Astrocyte (in vitro differentiated cells and primary cell): ENCODE measurements at regions not wholly inside any gene's neighbourhood (a gene's known extent, or its start where the extent isn't known, plus 50 kb on each side); places are given as distances from the start of the nearest gene placed in this dataset.

ENCODE experiments used
- DNase-seq: peaks from one replicate; pipeline ENCODE4 v3.0.0-alpha.2; 2010; ENCODE audit warnings: low read depth
- FAIRE-seq: peaks from 2 replicates; lab custom pipeline; 2011; peaks lifted over from hg19 to GRCh38; lab: Jason Lieb, UNC
- H2AFZ ChIP-seq: 2 replicates; pipeline ENCODE4 v1.6.0; 2012; ENCODE audit warnings: low read depth, low read length, inconsistent platforms
- H3K27ac ChIP-seq: 2 replicates; pipeline ENCODE4 v1.5.1; 2011; ENCODE audit warnings: low read depth, low read length, inconsistent platforms
- H3K27me3 ChIP-seq: 2 replicates; pipeline ENCODE4 v1.6.0; 2011; ENCODE audit warnings: low read length, inconsistent platforms; ENCODE audit not compliant: insufficient read depth
- H3K36me3 ChIP-seq: 2 replicates; pipeline ENCODE4 v1.5.1; 2011; ENCODE audit warnings: low read length, inconsistent platforms; ENCODE audit not compliant: insufficient read depth
- H3K4me1 ChIP-seq: 2 replicates; pipeline ENCODE4 v1.5.1; 2011; ENCODE audit warnings: low read length, inconsistent platforms; ENCODE audit not compliant: insufficient read depth
- H3K4me2 ChIP-seq: 2 replicates; pipeline ENCODE4 v1.6.0; 2012; ENCODE audit warnings: low read length, inconsistent platforms
- H3K4me3 ChIP-seq: 2 replicates; pipeline ENCODE4 v1.5.1; 2011; ENCODE audit warnings: low read depth, mild to moderate bottlenecking, low read length, inconsistent platforms; ENCODE audit not compliant: insufficient read depth
- H3K79me2 ChIP-seq: 2 replicates; pipeline ENCODE4 v1.6.0; 2012; ENCODE audit warnings: mild to moderate bottlenecking, low read length, inconsistent platforms; ENCODE audit not compliant: insufficient read depth
- H3K9ac ChIP-seq: 2 replicates; pipeline ENCODE4 v1.6.0; 2012; ENCODE audit warnings: mild to moderate bottlenecking, low read length, inconsistent platforms
- H3K9me3 ChIP-seq: 2 replicates; pipeline ENCODE4 v1.5.1; 2012; ENCODE audit warnings: low read depth, mild to moderate bottlenecking, low read length, inconsistent platforms; ENCODE audit not compliant: insufficient read depth
- H4K20me1 ChIP-seq: 2 replicates; pipeline ENCODE4 v1.6.0; 2012; ENCODE audit warnings: low read length, inconsistent platforms; ENCODE audit not compliant: insufficient read depth
- H3K27ac Mint-ChIP-seq: one replicate; pipeline ENCODE4 v1.8.0; 2021; ENCODE audit warnings: mild to moderate bottlenecking, mixed read lengths; ENCODE audit not compliant: unreplicated experiment
- H3K27me3 Mint-ChIP-seq: one replicate; pipeline ENCODE4 v1.8.0; 2021; ENCODE audit warnings: low read depth, mixed read lengths; ENCODE audit not compliant: unreplicated experiment
- H3K36me3 Mint-ChIP-seq: one replicate; pipeline ENCODE4 v1.8.0; 2021; ENCODE audit warnings: low read depth, mixed read lengths; ENCODE audit not compliant: unreplicated experiment
- H3K4me1 Mint-ChIP-seq: one replicate; pipeline ENCODE4 v1.8.0; 2021; ENCODE audit warnings: low read depth, mixed read lengths; ENCODE audit not compliant: unreplicated experiment
- H3K4me3 Mint-ChIP-seq: one replicate; pipeline ENCODE4 v1.8.0; 2021; ENCODE audit warnings: mild to moderate bottlenecking, moderate library complexity, mixed read lengths; ENCODE audit not compliant: unreplicated experiment
- H3K9me3 Mint-ChIP-seq: one replicate; pipeline ENCODE4 v1.8.0; 2021; ENCODE audit warnings: mild to moderate bottlenecking, mixed read lengths; ENCODE audit not compliant: unreplicated experiment
- EZH2 ChIP-seq: IDR thresholded peaks from 2 replicates; pipeline ENCODE4 v1.6.1; 2012; ENCODE audit warnings: mild to moderate bottlenecking, low read length, inconsistent platforms; ENCODE audit not compliant: insufficient read depth
- TF ChIP-seq, protein P1 (sequence below): IDR thresholded peaks from 2 replicates; pipeline ENCODE4 v1.5.1; 2011; ENCODE audit warnings: low read depth, mild to moderate bottlenecking, inconsistent platforms, low read length, moderate library complexity; ENCODE audit not compliant: insufficient read depth

DNA sequence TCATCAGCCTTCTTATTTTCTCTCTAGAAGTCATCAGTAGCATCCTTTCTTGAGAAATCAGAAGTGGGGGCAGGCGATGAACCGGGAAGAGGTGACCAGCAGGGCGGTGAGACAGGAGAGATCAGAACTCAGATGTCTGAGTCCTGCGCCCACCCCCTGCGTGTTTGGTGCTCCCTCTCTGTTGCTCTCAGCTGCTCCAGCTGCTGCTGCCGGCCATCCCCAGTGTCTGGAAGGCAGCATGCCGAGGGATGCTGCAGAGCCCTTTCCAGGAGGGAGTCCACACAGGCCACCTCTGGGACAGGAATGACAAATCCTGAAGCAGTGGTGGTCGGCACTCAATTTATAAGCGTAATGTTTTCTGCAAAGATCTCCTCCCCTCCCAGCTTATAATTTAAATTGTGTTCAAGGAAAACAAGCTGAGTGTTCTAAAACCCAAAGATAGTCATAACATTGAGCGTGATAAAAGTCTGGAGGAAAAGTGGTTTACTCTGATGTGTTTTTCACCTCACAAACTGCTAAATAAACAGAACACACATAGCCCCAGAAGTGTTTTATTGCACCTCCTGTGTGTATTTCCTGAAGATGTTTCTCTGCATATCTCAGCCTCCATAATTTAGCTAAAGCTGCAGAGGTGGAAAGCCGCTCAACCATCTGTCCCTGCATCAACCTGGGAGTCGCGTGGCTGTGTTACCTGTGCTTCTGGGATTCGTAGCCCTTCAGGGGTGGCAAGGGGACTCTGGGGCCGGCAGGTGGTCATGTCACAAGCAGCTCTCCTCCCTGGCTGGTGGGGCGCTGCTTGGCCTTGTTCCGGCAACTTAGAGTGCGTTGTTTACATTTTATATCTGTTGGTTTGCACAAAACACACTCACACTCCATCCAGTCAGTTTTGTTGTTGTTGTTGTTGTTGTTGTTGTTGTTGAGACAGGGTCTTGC lies 191.2 kb downstream of the USP12 start:
- Histone ChIP-seq H3K4me3 (no peak overlapping the region), H3K9me3 (no peaks in the 10 kb centered on the region), H3K4me2 (no peak overlapping the region), H4K20me1 (no peaks in the 10 kb centered on the region), H3K36me3 (no peaks in the 10 kb centered on the region), H3K27ac (no peak overlapping the region), H3K79me2 (no peaks in the 10 kb centered on the region), H3K27me3 (peaks cover 10% of the 10 kb centered on the region), H3K4me1 (peaks cover 5% of the 10 kb centered on the region), H2AFZ (no peak overlapping the region), H3K9ac (no peak overlapping the region)
- DNase-seq (no peak), FAIRE-seq (no peak)
- peaks cover 20% of the 10 kb centered on the region for H3K4me1 Mint-ChIP-seq
- H3K4me3 Mint-ChIP-seq: no peak overlapping the region
- TF ChIP-seq, protein P1, sequence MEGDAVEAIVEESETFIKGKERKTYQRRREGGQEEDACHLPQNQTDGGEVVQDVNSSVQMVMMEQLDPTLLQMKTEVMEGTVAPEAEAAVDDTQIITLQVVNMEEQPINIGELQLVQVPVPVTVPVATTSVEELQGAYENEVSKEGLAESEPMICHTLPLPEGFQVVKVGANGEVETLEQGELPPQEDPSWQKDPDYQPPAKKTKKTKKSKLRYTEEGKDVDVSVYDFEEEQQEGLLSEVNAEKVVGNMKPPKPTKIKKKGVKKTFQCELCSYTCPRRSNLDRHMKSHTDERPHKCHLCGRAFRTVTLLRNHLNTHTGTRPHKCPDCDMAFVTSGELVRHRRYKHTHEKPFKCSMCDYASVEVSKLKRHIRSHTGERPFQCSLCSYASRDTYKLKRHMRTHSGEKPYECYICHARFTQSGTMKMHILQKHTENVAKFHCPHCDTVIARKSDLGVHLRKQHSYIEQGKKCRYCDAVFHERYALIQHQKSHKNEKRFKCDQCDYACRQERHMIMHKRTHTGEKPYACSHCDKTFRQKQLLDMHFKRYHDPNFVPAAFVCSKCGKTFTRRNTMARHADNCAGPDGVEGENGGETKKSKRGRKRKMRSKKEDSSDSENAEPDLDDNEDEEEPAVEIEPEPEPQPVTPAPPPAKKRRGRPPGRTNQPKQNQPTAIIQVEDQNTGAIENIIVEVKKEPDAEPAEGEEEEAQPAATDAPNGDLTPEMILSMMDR: no peak
- TF ChIP-seq EZH2: no peak
- no peak overlapping the region for H3K27ac Mint-ChIP-seq
- peaks cover 14% of the 10 kb centered on the region for H3K27me3 Mint-ChIP-seq
- no peaks in the 10 kb centered on the region for H3K9me3 Mint-ChIP-seq
- H3K36me3 Mint-ChIP-seq: no peaks in the 10 kb centered on the region

DNA sequence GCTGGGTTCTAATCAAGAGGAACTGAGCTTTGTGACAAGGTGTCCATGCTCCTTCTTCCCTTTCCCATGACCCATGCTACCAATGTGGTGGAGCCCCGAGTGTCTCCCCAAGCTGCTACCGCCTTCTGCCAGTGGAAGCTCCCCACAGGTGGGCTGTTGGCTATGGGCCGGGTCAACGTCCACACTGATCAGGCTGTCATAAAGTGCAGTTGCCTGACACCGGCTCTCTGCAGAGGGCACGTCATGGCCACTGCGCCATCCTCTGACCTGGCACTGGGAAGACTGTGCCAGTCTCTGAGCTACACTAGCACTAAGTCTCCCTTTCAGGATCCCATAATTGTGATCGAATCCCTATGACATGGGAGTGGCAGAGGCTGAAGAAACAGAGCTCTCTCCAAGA lies 192.3 kb downstream of the USP12 start:
- Mint-ChIP-seq H3K4me3 (no peak overlapping the region), H3K9me3 (no peaks in the 10 kb centered on the region), H3K36me3 (no peaks in the 10 kb centered on the region), H3K4me1 (peaks cover 18% of the 10 kb centered on the region), H3K27ac (no peak overlapping the region), H3K27me3 (peaks cover 15% of the 10 kb centered on the region)
- no peaks in the 10 kb centered on the region for H4K20me1 ChIP-seq
- DNase-seq (no peak), FAIRE-seq (no peak)
- no peak overlapping the region for H3K4me2 ChIP-seq
- peaks cover 10% of the 10 kb centered on the region for H3K27me3 ChIP-seq
- H3K4me3 ChIP-seq: no peak overlapping the region
- no peak overlapping the region for H3K27ac ChIP-seq
- H3K9ac ChIP-seq: no peak overlapping the region
- peaks cover 5% of the 10 kb centered on the region for H3K4me1 ChIP-seq
- no peak overlapping the region for H2AFZ ChIP-seq
- no peaks in the 10 kb centered on the region for H3K9me3 ChIP-seq
- H3K79me2 ChIP-seq: no peaks in the 10 kb centered on the region
- no peak for TF ChIP-seq EZH2
- TF ChIP-seq, protein P1: no peak
- H3K36me3 ChIP-seq: no peaks in the 10 kb centered on the region
